Lower leg skin (tissue), 3 donors: ENCODE measurements at regions not wholly inside any gene's neighbourhood (a gene's known extent, or its start where the extent isn't known, plus 50 kb on each side); places are given as distances from the start of the nearest gene placed in this dataset.

Source experiments
- CTCF ChIP-seq, 3 donors: fragments of 450-650 bp; IDR thresholded peaks; one replicate each; pipeline ENCODE4 v1.5.1; 2016; ENCODE audit warnings: antibody characterized with exemption in 3 of 3, mild to moderate bottlenecking in 3 of 3, moderate library complexity in 2 of 3
- POLR2A ChIP-seq, 2 donors: fragments of 450-650 bp; IDR thresholded peaks; one replicate each; pipeline ENCODE4 v1.6.1; 2016 to 2017; ENCODE audit warnings: antibody characterized with exemption in 2 of 2, mild to moderate bottlenecking in 1 of 2, moderate library complexity in 1 of 2

GRCh38 chr4:57905965-57906364 is 795.8 kb upstream of the IGFBP7 start:
- TF ChIP-seq CTCF (IDR thresholded peaks at IDR 0.05) (no peak), POLR2A (IDR thresholded peaks at IDR 0.05) (no peak)
